ENCODE measurements at regions not wholly inside any gene's neighbourhood (a gene's known extent, or its start where the extent isn't known, plus 50 kb on each side); places are given as distances from the start of the nearest gene placed in this dataset.

DNA sequence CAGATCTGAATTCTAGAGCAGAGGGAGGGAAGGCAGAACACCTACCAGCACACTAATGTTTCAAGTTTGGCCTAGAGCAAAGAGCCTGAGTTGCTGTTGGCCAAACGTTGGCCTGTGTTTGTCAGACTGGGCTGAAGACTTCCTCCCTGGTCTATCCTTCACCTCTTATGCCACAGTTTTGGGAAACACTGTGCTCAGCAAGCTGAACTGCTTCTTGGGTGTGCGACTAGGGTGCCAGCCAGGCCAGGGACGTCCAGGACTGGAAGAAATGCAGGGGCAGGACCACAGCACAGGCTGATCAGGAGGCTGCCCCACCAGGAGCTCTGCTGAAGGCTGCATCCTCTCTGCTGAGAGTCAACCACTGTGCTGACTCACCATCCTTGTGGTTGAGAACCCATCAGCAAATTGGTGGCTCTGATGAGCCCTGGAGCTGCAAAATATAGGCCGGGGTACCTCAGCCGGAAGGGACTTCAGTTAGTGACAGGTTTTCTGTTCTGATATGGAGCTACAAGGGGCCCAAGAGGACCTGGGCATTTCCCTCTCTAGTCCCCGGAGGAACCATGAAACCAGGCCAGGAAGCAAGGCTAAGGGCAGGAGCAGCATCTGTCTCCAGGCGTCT is 131.6 kb upstream of the RASGRP1 start:
- peak; percentile 82 for DNase-seq (ENCODE audit: low spot score)

DNA sequence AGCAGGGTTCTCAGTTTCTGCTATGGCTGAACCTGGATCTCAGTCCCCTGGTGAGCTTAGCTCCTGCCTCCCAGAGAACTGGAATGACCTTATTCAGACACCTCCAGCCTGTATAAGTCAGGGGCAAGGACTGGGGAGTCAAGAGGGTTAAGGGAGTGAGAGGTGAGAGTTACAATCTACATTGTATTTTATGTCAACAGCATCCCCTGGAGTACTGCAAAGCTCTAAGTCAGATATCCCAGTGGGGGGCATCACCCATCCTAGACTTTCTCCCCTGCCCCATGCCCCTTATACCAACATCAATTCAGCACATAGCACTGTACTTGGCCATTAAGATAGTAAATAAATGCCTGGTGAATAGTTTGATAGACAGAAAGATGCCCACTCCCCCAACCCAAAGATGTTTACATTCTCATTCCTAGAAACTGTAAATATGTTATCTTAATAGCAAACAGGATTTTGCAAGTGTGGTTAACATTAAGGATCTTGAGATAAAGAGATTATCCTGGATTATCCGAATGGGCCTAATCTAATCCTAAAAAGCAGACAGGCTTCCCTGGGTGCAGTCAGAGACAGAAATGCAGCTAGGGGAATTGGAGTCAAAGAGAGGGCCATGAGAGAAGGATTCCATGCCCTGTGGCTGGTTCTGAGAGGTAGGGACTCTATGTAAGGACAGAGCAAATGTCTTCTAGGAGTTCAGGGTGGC is 132.3 kb upstream of the RASGRP1 start:
- DNase-seq (ENCODE audit: low spot score) = no peak

DNA sequence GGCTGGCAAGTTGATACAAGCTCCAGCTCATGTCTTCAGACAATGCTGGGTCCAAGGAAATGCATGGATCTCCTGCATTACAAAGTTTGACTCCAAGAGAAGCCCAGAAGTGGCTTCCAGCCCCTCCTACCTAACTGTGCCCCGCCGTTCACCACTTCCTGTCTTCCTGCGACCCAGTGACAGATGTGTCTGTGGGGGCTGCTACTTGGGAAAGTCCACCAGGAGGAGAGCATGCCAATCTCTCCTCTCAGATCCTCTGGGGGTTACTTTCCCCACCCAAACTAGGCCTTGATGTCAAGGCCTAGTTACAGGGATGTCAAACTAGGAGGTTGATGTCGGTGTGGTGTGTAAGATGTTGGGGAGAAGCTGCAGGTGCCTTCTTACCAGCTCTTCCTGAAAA is 133.6 kb upstream of the RASGRP1 start:
- no peak for DNase-seq (ENCODE audit: low spot score)

DNA sequence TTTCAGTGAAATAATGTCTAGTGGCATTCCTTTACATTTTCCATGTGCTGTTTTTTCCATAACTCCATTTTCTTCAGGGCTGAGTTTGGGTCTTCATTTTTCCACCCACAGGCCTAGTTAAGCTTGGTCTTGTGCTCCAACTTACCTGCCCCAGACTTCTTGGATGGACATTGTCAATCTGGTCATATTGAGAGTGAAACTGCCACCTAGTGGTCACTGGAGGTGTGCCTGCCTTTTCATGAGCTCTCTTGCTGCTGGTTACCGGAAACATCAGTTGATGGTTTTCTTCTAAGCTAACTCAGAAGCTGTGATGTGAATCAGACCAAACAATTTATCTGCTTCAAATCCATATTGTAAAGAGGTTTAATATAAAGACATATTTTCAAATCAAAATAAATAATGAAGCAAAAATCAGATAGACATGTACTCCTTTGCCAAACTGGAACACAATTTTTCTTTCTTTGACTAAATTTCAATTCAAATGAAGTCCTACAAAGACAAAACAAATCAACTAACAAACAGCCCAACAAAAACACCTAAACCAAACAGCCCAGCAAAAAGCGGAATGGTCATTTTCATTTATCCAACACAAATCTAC is 135.1 kb upstream of the RASGRP1 start:
- peak; percentile 79 for DNase-seq (ENCODE audit: low spot score)

DNA sequence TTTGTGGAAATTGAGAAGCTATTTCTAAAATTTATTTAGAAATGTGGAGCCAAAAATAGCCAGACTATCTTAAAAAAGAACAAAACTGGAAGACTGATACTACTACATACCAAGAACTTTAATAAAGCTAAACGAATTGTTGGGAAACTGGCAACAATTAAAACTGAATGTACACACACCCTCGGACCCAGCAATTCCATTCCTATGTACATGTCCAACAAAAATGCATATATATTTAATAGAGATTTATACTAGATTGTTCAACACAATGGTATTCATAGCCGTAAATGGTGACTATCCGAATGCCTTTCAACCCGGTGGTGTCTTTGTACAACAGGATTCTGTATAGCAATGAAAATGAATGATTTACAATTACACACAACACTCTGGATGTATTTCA is 136.5 kb upstream of the RASGRP1 start:
- DNase-seq (ENCODE audit: low spot score) = no peak

DNA sequence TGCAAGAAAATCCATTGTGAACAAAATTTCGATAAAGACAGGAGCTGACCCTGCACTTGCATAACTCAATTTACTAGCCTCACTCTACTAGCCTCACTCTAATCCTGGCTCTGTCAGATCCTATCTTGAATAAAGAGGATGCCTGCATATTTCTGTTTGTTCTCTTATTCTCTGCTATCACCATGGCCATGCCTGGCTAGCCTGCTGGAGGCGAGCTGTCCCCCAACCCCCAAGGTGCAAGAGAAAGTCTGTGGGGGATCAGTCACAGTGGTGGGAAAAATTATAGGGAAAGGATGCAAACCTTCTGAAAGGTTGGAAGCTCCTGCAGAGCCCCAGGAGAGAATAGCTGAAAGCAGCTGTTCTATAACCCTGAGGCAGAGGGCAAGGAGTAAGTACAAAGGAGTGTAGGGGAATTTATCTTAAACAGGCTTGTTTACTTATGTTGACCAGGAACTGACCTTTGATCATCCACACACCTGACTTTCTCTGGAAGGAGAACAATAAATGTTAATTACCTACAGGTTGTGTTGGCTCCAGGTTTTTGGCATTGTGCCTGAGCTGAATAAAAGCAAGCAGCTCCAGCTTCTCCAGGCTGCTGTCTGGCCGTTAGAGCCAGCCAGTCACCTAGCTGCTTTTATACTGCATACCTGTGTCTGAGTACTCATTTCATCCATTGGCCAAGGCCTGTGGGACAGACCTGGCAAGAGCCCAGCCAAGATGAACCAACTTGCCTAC is 137.7 kb upstream of the RASGRP1 start:
- no peak for DNase-seq (ENCODE audit: low spot score)

DNA sequence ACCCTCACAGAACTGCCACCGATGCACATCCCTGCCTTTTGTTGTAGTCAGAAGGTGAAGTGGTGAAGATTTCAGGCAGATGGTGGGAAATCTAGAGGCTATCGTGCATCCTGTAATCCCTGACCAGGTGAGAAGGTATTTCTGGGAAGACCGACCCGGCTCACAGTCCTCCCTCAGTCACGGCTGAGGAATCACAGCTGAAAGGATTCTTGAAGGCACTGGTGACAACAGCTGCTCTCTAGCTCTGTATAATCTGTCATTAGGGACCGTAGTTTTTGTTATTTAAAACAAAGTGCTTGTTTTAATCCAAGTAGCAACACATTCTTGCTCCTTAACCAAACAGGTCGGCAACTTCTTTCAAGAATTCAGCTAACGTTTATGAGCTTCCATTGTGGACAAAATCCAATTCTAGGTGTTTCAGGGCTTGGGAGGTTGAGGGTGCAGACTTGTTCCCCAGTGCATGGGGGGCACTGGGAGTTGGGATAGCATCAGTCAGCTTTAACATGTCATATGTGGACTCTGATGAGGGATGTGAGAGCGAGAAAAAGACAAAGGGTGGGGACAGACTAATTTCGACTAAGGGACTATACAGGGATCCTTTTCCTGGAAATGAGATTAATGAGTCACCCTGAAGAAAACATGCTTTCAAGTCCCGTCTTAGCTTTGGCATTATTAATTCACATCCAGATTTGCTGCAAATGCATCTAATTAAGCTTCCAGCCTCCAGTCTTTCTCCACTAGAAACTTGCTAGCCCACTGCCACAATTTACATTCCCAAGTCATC is 141.0 kb upstream of the RASGRP1 start:
- peak; percentile 24 for DNase-seq (ENCODE audit: low spot score)

DNA sequence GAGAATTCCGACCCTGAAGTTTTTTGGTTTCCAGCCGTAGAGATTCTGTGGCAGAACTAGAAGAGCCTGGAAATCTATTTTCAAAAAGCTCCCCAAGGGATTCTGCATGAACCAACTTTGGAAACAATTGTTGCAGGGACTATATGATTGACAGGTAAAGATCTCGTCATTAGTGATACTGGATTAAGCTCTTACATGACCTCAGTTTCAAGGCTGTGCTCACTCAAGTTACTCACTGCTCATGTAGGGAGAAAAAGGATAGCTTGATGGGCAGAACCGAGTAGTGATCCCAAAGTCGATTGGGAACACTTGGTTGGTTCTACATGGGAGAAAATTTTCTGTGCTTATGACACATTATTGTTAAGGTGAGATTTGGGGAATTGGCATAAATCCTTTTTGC is 142.3 kb upstream of the RASGRP1 start:
- no peak for DNase-seq (ENCODE audit: low spot score)

DNA sequence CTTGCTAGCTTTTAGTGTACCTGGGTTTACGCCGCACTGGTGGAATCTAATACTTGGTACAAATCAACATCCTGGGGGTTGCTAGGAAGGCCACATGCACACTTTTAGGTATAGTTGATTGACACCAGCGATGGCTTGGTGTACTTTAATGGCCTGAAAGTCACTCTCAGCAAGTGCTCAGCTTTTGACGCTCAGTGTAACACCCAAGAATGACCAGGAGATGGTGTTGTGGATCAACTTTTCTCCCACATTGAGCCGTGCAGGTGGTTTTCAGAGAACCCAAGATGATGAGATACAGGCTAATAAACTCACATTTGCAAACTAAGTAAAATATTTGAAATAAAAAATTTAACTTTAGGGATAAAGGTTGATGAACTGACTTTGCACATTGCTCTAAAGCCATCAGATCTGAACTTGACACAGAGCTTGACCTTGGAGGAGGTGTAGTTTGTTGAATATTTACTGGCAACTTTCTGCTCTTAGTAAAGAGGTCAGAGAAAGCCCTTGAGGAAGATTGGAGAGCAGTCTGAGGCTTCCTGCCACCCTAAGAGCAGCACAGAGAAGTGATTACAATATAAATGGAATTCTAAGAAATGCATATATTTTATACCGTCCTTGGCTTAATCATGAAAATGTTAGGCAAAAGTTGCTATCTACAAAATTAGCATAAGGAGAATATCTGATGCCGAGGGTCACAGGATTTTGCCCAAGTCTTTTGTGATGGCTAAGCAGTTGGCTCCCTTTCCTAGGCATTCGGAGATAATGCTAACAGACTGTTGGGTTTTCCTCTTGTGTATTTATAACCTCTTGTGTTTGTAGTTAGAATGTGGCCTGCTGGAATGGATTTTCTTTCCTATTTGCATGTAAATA is 143.4 kb upstream of the RASGRP1 start:
- DNase-seq (ENCODE audit: low spot score) = peak; percentile 69

DNA sequence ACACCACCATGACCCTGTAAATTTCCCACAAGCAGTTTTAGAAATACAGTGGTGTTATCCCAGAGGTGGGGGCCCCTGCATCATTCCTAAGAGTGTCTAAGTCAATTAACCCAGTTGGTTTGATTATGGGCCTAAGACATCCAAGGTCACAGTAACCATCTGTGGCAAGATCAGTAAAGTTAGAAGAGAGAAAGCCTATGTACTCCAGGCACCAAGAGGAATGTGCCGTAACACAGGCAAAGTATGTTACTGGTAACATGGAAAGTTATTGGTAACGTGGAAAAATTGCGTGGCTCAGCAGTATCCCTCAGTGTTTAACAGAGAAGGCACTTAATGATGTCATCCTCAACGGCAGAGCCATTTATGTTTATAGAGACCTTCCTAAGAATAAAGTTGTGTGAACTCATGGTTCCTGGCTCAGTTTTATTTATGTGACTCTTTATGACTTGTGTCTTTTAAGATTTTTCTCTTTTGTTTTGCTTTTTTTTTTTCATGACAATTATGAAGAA is 144.1 kb upstream of the RASGRP1 start:
- DNase-seq (ENCODE audit: low spot score) = no peak

DNA sequence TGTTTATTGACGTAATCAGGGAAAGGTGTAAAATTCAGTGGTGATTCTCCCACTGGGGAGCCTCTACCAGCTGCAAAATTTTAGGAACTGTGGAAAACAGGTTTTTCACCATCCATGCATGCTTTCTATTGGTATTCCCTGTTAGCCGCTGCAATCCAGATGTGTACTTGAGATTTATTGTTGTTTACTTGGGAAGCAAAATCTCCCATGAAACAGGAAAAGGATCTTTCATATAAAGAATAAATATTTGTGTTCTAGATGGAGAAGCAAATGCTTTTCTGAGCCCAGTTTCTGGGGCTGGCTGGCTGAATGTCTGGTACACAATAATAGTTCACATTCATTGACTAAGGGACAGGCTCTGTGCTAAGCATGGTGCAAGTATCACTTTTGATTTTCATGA is 144.6 kb upstream of the RASGRP1 start:
- no peak for DNase-seq (ENCODE audit: low spot score)

DNA sequence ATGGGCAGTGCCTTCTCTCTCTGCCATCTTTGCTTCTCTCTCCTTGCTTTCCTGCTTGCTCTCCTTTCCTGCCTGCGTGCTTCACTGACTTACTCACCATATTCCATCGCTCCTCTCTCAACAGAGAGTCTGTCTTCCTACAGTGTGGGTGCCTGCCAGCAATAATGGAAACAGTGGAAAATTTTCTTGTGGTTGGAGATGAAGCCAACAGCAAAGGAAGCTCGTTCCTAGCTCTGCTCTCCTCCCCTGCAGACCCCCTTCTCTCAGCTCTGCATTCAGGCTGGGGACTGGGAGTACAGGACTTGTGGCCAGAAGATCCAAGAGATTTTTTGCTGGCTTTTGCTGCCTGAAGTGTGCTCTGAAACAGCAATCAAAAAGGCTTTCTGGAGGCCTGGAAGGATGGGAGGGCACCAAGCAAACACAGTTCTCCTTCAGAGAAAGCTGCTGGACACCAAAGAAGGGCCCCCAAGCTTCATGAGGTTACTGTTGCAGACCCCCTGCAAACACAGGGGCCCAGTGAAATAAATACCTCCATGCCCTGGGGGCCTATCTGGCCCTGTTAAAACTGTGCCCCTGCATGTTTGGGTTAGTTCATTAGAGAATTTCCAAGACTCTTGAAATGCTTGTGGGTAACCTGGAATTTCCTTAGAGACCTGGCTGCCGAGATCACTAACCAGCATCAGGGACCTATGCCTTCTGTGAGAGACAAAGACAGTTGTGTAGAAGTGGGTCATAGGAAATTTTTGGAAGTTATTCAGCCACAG is 149.9 kb upstream of the RASGRP1 start:
- DNase-seq (ENCODE audit: low spot score) = peak; percentile 83

DNA sequence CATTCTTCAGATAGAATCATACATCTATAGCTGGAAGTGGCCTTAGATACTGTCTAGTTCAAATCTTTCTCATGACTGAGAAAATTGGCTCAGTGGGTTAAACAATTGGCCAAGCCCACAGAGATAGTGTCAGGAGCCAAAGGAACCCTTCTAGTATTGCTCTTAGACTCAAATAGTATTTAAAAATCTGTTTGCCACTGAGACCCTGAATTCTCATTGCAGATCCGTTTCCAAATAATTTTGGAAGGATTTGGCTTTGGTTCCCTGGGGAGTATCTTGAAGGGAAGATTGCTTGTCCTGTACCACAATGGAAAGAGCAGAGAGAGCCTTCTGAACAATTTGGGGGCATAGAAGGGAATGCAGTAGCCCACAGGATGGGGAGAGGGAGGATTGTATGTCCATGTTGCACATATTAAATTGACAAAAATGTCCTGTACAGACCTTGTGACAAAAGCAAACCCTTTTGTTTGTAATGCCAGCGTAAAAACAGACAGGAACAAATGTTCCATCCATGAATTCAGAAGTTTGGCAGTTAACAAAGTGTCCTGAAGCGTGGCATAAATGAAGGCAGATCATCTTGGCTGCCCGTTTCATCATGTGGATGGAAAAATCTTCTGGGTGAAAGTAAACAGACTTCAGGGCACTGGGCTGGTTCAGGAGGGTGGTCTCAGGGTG is 156.4 kb upstream of the RASGRP1 start:
- DNase-seq (ENCODE audit: low spot score) = peak; percentile 16

DNA sequence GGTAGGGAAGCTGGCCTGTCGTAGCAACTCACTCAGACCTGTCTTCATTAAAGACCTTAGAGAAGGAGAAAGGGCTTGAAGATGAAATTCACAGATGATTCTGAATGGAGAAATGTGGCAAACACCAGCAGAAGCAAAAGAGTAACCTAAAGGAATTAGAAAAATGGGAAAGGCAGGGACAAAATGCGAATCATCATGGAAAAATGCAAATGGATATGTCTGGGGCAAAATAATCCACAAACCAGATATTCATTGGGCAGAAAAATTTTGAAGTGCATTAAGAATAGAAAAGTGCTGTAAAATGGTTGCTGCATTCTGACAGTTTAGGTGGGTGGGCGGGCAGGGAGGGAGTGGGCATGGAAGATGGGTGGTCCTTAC is 156.9 kb upstream of the RASGRP1 start:
- peak; percentile 64 for DNase-seq (ENCODE audit: low spot score)

DNA sequence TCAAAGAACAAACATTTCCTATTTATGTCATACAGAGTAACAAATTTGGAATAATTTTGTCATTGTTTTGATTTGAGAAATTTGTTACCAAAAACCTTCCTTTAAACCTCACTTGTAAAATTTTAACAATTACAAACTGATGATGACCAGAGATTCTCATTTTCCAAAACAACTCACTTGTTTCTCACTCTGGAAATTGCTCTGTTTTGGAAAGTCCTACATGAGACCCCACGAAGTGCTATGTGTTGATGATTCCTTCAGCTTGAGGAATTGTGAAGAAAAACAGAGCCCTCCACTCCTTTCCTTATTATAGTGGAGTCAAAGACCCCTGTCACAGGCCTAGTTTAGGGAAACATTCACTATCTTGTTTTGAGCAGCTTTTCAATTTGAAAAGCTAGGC is 157.6 kb upstream of the RASGRP1 start:
- no peak for DNase-seq (ENCODE audit: low spot score)

DNA sequence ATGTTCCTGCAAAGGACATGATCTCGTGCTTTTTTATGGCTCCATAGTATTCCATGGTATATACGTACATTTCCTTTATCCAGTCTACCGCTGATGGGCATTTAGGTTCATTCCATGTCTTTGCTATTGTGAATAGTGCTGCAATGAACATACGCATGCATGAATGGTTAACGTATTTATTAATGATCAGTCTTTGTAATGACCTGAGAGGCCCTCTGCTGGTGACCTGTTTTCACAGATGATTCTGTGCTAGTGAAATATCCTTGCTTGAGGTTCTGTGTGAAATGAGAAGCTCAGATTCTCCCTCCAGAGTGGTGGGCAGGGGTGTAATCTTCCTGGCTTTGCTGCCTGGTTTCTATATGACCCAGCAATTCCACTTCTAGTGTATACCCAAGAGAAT is 160.2 kb upstream of the RASGRP1 start:
- no peak for DNase-seq (ENCODE audit: low spot score)

DNA sequence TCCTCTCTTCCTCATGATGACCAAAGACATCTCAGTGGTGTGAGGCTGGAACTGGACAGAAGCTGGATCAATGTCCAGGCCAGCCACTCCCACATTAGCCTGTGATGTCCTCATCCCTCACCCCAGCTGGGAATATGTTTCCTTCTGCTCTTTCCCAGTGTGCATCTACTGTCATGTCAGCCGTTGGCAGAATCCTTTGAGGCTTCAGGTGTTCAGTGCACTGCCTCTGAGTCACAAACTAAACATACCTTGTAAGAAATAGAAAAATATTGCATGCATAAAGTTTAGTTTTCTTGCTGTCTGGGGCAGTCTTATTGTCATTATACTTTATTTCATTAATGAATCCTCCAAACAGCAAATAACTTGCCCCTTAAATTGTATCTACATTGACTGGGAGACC is 161.6 kb upstream of the RASGRP1 start:
- DNase-seq (ENCODE audit: low spot score) = no peak

DNA sequence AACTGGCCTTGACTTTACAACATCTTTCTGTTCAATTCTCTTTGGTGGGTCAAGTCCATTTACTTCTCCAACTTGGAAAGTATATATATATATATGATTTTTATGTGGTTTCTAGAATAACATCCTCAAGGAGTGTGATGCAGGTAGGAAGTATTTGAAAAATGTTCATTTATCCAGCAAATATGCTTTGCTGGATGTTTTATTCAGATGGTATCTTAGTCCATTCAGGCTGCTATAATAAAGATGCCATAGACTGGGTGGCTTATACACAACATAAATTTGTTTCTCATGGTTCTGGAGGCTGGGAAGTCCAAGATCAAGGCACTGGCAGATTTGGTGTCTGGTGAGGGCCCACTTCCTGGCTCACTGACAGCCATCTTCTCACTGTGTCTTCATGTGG is 168.7 kb upstream of the RASGRP1 start:
- no peak for DNase-seq (ENCODE audit: low spot score)

DNA sequence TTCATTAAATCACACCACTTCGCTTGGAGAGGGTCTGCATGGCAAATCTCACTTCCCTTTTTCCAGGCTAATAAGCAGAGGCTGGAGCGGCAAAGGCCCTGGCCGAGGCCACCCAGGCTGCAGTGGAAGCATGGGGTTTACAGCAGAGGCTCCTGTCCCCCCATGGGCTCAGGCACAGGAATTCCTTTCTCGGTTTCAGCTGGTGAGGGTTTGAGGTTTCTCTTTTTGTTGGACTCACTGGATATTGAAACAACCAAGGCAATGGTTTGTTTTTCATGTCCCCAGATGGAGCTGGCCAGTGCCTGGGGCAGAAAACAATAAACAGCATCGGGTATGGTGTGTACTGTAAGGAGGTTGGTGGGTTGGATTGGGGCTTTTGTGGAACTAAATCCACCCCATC is 175.6 kb upstream of the RASGRP1 start:
- DNase-seq (ENCODE audit: low spot score) = no peak

DNA sequence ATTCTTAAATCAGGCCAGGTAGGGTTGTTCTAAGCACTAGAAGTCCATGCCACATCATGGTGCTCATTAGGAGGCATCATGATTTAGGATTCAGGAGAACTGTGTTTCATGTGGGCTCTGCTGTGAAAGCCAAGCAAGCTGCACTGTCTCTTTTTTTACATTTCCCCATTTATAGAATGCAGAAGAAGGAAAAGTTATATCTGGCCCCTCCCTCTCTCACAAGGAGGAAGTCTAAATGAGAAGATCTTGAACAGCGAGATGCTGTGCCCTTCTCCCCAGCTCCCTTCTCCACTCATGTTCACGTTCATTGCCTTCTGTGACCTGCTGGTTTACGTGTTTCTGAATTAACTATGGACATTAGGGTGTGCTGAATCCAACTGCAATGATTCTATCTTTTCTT is 178.5 kb upstream of the RASGRP1 start:
- no peak for DNase-seq (ENCODE audit: low spot score)

Measured in AG20443 (cell line).